Progenitor cell of endocrine pancreas (in vitro differentiated cells): ENCODE measurements at regions not wholly inside any gene's neighbourhood (a gene's known extent, or its start where the extent isn't known, plus 50 kb on each side); places are given as distances from the start of the nearest gene placed in this dataset.

Experiments
- DNase-seq: peaks from one replicate; pipeline ENCODE4 v3.0.0; 2021; ENCODE audit warnings: low spot score; ENCODE audit not compliant: unreplicated experiment
- H3K27ac Mint-ChIP-seq: 2 replicates; pipeline ENCODE4 v1.8.0; 2021; ENCODE audit warnings: mild to moderate bottlenecking, moderate library complexity, mixed read lengths
- H3K27me3 Mint-ChIP-seq: 2 replicates; pipeline ENCODE4 v1.8.0; 2021; ENCODE audit warnings: mixed read lengths
- H3K36me3 Mint-ChIP-seq: 2 replicates; pipeline ENCODE4 v1.8.0; 2022; ENCODE audit warnings: mixed read lengths; ENCODE audit not compliant: insufficient read depth
- H3K4me1 Mint-ChIP-seq: 2 replicates; pipeline ENCODE4 v1.8.0; 2021; ENCODE audit warnings: low read depth, mixed read lengths
- H3K4me3 Mint-ChIP-seq: 2 replicates; pipeline ENCODE4 v1.8.0; 2021; ENCODE audit warnings: low read depth, mild to moderate bottlenecking, moderate library complexity, mixed read lengths
- H3K9me3 Mint-ChIP-seq: 2 replicates; pipeline ENCODE4 v1.8.0; 2021; ENCODE audit warnings: low read depth, mixed read lengths
- CTCF ChIP-seq: fragments of 200-600 bp; sonication (generic); IDR thresholded peaks from one replicate; pipeline ENCODE4 v1.5.0; 2021; ENCODE audit warnings: antibody characterized with exemption, mild to moderate bottlenecking; ENCODE audit not compliant: unreplicated experiment

GRCh38 chr2:188022389-188022788 is 269.3 kb upstream of the GULP1 start:
- DNase-seq: no peak
- Mint-ChIP-seq H3K27ac (no peak overlapping the region), H3K9me3 (peaks cover 19% of the 10 kb centered on the region), H3K4me3 (no peak overlapping the region), H3K36me3 (peaks cover 5% of the 10 kb centered on the region), H3K27me3 (no peaks in the 10 kb centered on the region), H3K4me1 (no peaks in the 10 kb centered on the region)
- no peak for TF ChIP-seq CTCF

- TF ChIP-seq CTCF: no peak
- peaks cover 19% of the 10 kb centered on the region for H3K9me3 Mint-ChIP-seq
- H3K4me1 Mint-ChIP-seq: no peaks in the 10 kb centered on the region
- no peaks in the 10 kb centered on the region for H3K27me3 Mint-ChIP-seq
- H3K27ac Mint-ChIP-seq: no peak overlapping the region
- H3K36me3 Mint-ChIP-seq: peaks cover 5% of the 10 kb centered on the region
- DNase-seq: no peak
- H3K4me3 Mint-ChIP-seq: no peak overlapping the region
Measured at GRCh38 chr2:188023035-188023434, 268.6 kb upstream of the GULP1 start.

DNA sequence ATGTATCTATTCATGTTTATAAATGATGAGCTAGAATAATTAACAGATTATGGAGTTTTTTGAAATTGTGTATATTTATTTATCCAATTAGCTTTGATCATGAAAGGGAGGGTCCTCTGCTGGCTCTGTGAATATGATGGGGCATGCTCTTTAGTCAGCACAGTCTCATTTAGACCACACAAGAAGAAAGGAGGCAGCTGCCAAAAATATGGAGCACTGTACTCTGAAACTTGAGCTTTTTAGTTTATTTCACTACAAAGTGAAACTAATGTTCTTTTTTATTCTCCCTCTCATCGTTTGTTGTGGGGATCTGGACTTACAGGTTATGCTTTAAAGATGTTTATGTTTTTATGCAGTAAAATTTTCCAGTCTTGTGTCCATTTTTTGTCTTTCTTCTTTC is 266.9 kb upstream of the GULP1 start:
- DNase-seq: no peak
- no peak overlapping the region for H3K4me3 Mint-ChIP-seq
- no peaks in the 10 kb centered on the region for H3K4me1 Mint-ChIP-seq
- H3K27ac Mint-ChIP-seq: no peak overlapping the region
- peaks cover 14% of the 10 kb centered on the region for H3K9me3 Mint-ChIP-seq
- H3K27me3 Mint-ChIP-seq: no peaks in the 10 kb centered on the region
- peaks cover 1% of the 10 kb centered on the region for H3K36me3 Mint-ChIP-seq
- no peak for TF ChIP-seq CTCF

GRCh38 chr2:188028739-188029138 is 262.9 kb upstream of the GULP1 start:
- Mint-ChIP-seq H3K27ac (no peak overlapping the region), H3K4me3 (no peak overlapping the region), H3K36me3 (no peaks in the 10 kb centered on the region), H3K9me3 (peaks cover 6% of the 10 kb centered on the region), H3K27me3 (no peaks in the 10 kb centered on the region), H3K4me1 (peaks cover 6% of the 10 kb centered on the region)
- DNase-seq: no peak
- TF ChIP-seq CTCF: no peak

GRCh38 chr2:188032306-188032705 is 259.4 kb upstream of the GULP1 start:
- Mint-ChIP-seq H3K4me3 (no peak overlapping the region), H3K9me3 (no peaks in the 10 kb centered on the region), H3K4me1 (peaks cover 6% of the 10 kb centered on the region), H3K27me3 (no peaks in the 10 kb centered on the region), H3K36me3 (no peaks in the 10 kb centered on the region), H3K27ac (no peak overlapping the region)
- TF ChIP-seq CTCF: no peak
- no peak for DNase-seq
